AG10803 (cell line): ENCODE measurements at regions not wholly inside any gene's neighbourhood (a gene's known extent, or its start where the extent isn't known, plus 50 kb on each side); places are given as distances from the start of the nearest gene placed in this dataset.

Source experiments
- DNase-seq: peaks from one replicate; pipeline ENCODE4 v3.0.0; 2010; ENCODE audit warnings: low read depth
- H3K4me3 ChIP-seq: 2 replicates; pipeline ENCODE4 v1.5.1; 2011; ENCODE audit warnings: mild to moderate bottlenecking, low read length, control low read depth
- TF ChIP-seq, protein P1 (sequence below): conservative IDR thresholded peaks from 2 replicates; pipeline ENCODE4 v1.5.1; 2011; ENCODE audit warnings: mild to moderate bottlenecking, low read length, control low read depth, inconsistent platforms

DNA sequence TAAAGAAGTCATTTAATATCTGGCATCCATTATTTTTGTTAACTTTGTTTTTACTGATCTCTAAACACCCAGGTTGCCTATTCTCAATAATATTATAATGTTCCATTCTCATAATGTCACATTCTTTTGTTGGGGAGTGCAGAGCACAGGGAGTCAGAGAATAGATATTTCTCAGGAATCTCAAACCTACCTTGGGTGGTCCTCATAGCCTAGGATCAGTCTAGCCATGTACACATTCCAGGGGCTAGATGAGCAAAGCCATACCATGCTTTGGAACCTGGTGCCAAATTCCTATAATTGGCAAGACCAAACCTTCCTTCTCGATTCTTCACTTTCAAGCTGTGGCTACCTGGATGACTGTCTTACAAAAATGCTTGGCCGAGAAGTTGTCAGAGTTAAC lies 1124.7 kb upstream of the WWC1 start:
- TF ChIP-seq, protein P1, sequence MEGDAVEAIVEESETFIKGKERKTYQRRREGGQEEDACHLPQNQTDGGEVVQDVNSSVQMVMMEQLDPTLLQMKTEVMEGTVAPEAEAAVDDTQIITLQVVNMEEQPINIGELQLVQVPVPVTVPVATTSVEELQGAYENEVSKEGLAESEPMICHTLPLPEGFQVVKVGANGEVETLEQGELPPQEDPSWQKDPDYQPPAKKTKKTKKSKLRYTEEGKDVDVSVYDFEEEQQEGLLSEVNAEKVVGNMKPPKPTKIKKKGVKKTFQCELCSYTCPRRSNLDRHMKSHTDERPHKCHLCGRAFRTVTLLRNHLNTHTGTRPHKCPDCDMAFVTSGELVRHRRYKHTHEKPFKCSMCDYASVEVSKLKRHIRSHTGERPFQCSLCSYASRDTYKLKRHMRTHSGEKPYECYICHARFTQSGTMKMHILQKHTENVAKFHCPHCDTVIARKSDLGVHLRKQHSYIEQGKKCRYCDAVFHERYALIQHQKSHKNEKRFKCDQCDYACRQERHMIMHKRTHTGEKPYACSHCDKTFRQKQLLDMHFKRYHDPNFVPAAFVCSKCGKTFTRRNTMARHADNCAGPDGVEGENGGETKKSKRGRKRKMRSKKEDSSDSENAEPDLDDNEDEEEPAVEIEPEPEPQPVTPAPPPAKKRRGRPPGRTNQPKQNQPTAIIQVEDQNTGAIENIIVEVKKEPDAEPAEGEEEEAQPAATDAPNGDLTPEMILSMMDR: no peak
- no peak overlapping the region for H3K4me3 ChIP-seq
- no peak for DNase-seq

DNA sequence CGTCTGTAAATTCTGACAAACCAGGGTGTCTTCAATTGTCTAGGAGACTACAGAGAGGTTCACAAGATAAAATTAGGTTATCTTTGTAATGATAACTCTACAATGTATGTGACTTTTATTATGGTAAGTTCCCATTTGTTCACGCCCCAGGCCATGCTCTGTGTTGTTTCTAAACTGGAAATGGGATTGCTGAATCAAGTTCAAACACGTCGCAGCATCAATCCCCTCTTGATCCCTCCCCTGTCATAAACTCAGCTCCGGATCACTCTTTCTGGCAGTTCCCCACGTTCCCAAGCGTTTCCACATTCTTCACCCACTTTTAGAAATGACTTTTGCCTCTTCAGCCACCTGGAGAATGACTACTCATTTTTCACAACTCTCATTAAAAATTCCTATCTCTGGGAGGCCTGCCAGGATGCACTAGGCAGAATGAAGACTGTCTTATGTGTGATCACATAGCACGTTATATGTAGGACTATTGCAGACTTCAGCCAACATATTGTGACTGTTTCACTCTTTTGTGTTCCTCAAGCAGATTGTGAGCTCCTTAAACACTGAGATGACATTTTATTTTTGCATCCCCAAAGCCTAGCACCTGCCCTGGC lies 1124.2 kb upstream of the WWC1 start:
- TF ChIP-seq, protein P1: no peak
- no peak for DNase-seq
- H3K4me3 ChIP-seq: no peak overlapping the region

DNA sequence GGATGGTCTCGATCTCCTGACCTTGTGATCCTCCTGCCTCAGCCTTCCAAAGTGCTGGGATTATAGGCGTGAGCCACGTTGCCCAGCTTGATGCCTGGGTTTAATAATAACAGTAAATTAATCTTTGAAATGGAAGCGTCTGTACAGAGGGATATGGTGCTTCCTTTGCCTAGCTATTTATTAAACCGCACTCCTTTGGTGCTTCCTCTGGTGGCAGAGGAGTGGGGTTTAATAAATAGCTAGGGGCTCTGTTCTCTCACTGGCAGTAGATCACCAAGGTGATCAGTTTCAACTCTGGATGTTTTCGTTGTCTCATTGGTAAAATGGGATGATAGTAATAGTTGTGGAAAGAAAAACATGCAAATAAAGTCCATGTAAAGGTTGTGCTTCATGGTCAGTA lies 1122.5 kb upstream of the WWC1 start:
- H3K4me3 ChIP-seq: no peak overlapping the region
- DNase-seq: no peak
- TF ChIP-seq, protein P1: no peak

DNA sequence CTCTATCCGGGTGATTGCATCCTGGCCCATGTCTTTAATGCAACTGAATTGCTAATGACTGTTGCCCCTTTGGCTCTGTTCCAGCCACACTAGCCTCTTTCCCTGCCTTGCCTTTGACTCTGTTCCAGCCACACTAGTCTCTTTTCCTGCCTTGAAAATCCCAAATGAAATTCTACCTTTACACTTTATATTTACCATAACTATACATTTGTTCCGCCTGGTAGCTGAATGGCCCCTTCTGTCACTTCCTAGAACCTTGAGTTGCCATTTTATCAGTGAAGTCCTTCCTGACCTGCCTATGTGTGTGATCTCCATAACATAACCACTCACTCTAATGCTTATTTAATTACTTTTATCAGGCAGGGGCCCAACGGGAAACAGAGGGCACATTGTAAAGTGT lies 1120.4 kb upstream of the WWC1 start:
- no peak for DNase-seq
- no peak overlapping the region for H3K4me3 ChIP-seq
- TF ChIP-seq, protein P1: no peak

DNA sequence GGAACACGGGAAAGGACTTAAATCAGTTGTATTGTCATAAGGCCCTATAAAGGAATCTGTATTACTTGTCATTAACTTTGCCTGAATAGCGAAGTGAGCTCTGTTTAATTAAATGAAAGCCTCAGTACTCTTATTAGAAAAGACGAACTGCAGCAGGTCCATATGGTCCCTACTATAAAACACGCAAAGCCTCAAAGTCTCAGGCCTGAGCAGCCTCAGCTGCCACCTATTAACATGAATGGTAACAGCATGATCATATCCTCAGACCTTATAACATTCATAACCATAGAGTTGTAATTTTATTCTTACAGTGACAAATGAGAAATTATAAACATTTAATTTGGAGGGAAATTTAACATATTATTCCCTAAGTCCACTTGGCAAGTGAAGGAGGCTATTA lies 1113.7 kb upstream of the WWC1 start:
- no peak for DNase-seq
- TF ChIP-seq, protein P1: no peak
- H3K4me3 ChIP-seq: no peak overlapping the region

DNA sequence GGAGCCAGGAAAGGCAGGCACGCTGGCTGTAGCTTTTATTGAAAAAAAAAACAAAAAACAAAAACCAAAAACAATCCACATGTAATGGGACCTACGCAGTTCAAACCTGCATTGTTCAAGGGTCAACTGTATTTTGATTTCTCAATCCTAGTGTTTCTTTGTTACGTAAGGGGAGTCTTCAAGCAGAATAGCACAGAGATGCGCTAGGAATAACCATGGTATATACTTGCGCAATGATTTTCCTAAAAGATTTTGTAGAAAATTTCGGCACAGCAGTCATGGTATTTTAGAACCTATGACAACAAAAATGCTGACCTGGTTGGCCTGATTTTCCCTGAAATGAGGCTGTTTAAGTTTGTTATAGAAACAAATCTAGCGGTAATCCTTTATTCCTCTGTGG lies 1110.5 kb upstream of the WWC1 start:
- H3K4me3 ChIP-seq: no peak overlapping the region
- TF ChIP-seq, protein P1: no peak
- DNase-seq: no peak

DNA sequence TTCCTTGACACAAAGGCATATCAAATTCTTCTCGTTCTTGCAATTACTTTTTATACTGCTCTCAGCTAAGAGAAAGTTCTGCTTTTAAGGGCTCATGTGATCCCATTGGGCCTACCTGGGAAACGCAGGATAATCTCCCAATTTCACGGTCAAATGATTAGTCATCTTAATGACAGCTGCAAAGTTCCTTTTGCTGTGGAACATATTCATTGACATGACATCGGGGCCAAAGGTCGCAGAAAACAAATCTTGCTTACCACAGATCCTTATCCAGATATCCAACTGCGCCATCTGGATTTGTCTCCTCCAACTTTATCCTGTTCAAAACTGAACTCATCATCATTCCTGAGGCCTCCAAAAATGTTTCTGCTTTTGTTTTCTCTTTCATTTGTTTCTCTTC lies 1085.6 kb upstream of the WWC1 start:
- no peak overlapping the region for H3K4me3 ChIP-seq
- TF ChIP-seq, protein P1: no peak
- no peak for DNase-seq
